Testis (tissue), 2 donors: ENCODE measurements at regions not wholly inside any gene's neighbourhood (a gene's known extent, or its start where the extent isn't known, plus 50 kb on each side); places are given as distances from the start of the nearest gene placed in this dataset.

Source experiments
- DNase-seq: peaks from one replicate; pipeline ENCODE4 v3.0.0-alpha.2; 2019
- H3K27ac ChIP-seq, 2 donors: fragments of 200-600 bp; sonication (generic); one replicate each; pipeline ENCODE4 v1.5.1; 2019
- H3K27me3 ChIP-seq: fragments of 200-600 bp; sonication (generic); one replicate; pipeline ENCODE4 v1.5.1; 2019
- H3K36me3 ChIP-seq: fragments of 200-600 bp; sonication (generic); one replicate; pipeline ENCODE4 v1.5.1; 2017; ENCODE audit warnings: low read depth; ENCODE audit errors: missing control alignments
- H3K4me1 ChIP-seq: fragments of 200-600 bp; sonication (generic); one replicate; pipeline ENCODE4 v1.5.1; 2019
- H3K4me3 ChIP-seq, 2 donors: fragments of 200-600 bp; sonication (generic); one replicate each; pipeline ENCODE4 v1.5.1; 2017 to 2019
- H3K9me3 ChIP-seq: fragments of 200-600 bp; sonication (generic); one replicate; pipeline ENCODE4 v1.5.1; 2017
- POLR2A ChIP-seq: fragments of 450-650 bp; IDR thresholded peaks from one replicate; pipeline ENCODE4 v1.6.1; 2017; ENCODE audit warnings: antibody characterized with exemption, mild to moderate bottlenecking, moderate library complexity
- WGBS, 2 donors: methylation state at CpG; one replicate each; pipeline ENCODE4 v1.1.5; 2018; 5-methylcytosine and 5-hydroxymethylcytosine counted together
- intact Hi-C: fragments of 100-400 bp; cut with DNase I; formaldehyde crosslinking; loops from one replicate; pipeline ENCODE4 v1.15.1; 2023; ENCODE audit warnings: low total_unique reads
- TF ChIP-seq, protein P1 (sequence below), 3 experiments: fragments of 450-650 bp in 2 of 3; fragments of 200-600 bp in 1 of 3; sonication (generic) in 1 of 3; IDR thresholded peaks; one replicate each; pipeline ENCODE4 v1.5.1; 2016 to 2019; ENCODE audit warnings: antibody characterized with exemption in 3 of 3, mild to moderate bottlenecking in 2 of 3, moderate library complexity in 1 of 3

DNA sequence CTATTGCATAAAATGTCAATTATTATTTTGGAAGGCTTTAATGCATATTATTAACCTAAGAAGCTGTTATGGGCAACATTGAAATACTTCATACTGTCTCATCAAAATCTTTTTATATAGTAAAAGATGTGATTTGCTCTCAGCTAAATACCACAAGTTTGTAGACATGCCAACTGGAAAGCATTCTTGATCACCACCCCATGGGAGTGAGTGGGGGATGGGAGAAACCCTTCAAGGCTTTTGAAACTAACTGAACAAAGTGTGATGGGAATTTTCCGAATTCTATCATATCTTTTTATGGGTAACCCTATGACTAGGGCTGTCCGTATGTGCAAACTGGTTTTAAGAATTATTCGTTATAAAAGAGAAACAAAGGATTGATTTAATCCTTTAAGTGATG is 377.3 kb upstream of the JAG1 start:
- 79 to 85% methylated on average over 3 of the region's 3 CpGs for WGBS, 2 donors
- H3K27me3 ChIP-seq = no peaks in the 10 kb centered on the region
- intact Hi-C loops = no loop called here
- no peaks in the 10 kb centered on the region for H3K36me3 ChIP-seq
- no peaks in the 10 kb centered on the region for H3K9me3 ChIP-seq
- no peak for TF ChIP-seq POLR2A
- TF ChIP-seq, protein P1, sequence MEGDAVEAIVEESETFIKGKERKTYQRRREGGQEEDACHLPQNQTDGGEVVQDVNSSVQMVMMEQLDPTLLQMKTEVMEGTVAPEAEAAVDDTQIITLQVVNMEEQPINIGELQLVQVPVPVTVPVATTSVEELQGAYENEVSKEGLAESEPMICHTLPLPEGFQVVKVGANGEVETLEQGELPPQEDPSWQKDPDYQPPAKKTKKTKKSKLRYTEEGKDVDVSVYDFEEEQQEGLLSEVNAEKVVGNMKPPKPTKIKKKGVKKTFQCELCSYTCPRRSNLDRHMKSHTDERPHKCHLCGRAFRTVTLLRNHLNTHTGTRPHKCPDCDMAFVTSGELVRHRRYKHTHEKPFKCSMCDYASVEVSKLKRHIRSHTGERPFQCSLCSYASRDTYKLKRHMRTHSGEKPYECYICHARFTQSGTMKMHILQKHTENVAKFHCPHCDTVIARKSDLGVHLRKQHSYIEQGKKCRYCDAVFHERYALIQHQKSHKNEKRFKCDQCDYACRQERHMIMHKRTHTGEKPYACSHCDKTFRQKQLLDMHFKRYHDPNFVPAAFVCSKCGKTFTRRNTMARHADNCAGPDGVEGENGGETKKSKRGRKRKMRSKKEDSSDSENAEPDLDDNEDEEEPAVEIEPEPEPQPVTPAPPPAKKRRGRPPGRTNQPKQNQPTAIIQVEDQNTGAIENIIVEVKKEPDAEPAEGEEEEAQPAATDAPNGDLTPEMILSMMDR (IDR thresholded peaks at IDR 0.05) = no peak
- no peak overlapping the region for H3K27ac ChIP-seq
- no peaks in the 10 kb centered on the region for H3K4me1 ChIP-seq
- no peak for DNase-seq
- no peak overlapping the region for H3K4me3 ChIP-seq

DNA sequence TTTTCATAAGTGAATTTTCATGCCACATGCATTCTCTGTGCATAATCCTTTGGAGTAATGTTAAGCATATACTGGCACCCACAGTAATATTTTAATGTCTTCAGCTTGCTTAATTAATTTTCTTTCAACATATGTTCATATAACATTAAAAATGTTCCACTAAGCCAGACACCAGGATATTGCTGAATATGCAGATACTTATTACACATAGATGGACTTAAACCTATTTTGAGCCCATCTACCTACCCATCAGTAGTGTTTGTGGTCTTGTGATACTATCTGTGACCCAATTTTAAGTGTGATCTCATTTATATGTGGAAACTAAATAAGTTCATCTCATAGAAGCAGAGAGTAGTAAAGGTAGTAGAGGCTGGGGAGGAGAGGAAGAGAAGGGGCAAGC is 379.5 kb upstream of the JAG1 start:
- H3K4me1 ChIP-seq = no peaks in the 10 kb centered on the region
- H3K27me3 ChIP-seq = no peaks in the 10 kb centered on the region
- TF ChIP-seq, protein P1 (IDR thresholded peaks at IDR 0.05) = no peak
- no peak for TF ChIP-seq POLR2A
- no peaks in the 10 kb centered on the region for H3K9me3 ChIP-seq
- no peak overlapping the region for H3K27ac ChIP-seq
- H3K4me3 ChIP-seq = no peak overlapping the region
- no peak for DNase-seq
- intact Hi-C loops = no loop called here
- no peaks in the 10 kb centered on the region for H3K36me3 ChIP-seq

DNA sequence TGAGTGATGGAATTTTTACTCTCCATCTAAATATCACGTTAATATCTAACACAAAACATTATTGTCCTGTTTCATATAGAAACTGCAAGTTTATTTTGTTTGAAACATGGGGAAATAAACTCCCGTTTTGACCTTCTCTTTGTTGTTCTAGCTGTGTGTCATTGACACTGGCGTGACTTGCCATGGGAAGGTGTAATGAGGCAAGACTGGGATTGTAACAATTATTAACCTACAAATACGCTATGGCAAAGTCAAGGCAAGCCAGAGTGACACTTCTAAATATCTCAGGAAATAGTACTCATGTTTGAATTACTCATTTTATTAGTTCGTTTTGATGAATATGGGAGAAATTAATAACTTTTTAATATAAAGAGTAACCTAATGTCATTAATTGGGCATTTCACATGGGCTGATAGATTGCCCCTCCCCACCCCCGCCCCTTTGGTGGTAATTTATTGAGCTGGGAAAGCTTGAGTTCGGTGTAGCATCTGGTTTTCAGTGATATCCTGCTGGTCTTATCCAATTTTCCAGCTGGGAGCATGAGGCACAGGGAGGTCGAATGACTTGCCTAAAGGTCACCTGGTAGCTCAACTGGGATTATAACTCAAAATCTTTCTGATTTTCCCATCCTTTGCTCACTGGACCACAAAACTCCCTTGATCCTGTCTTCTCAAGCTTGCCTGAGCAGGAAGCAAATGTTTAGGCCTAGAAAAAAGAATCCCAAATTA is 380.6 kb upstream of the JAG1 start:
- WGBS, 2 donors = 84 to 86% methylated on average over 8 of the region's 8 CpGs
- intact Hi-C loops = no loop called here
- H3K9me3 ChIP-seq = no peaks in the 10 kb centered on the region
- H3K27ac ChIP-seq = no peak overlapping the region
- H3K36me3 ChIP-seq = no peaks in the 10 kb centered on the region
- no peak for TF ChIP-seq POLR2A
- TF ChIP-seq, protein P1 (IDR thresholded peaks at IDR 0.05) = no peak
- H3K4me1 ChIP-seq = no peaks in the 10 kb centered on the region
- H3K27me3 ChIP-seq = no peaks in the 10 kb centered on the region
- no peak for DNase-seq
- no peak overlapping the region for H3K4me3 ChIP-seq

DNA sequence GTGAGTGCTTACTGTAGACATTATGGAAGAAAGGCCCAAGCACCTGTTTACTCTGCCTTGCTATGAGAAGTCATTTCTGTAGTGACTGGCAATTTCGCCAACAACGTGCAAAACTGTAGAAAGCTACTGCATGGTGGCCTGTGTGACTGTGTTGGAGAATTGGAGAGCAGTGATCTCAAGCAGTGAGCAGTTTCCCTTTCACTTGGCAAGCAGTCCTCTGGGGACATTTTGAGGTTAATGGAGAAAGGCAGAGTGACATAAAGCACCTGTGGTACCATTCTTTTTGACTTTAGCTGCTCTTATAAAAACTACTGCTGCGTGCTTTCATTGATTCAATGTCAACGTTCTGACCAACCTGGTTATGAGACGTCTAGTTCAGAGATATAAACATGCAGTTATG is 382.6 kb upstream of the JAG1 start:
- WGBS, 2 donors = 86 to 89% methylated on average over 5 of the region's 5 CpGs
- TF ChIP-seq POLR2A = no peak
- TF ChIP-seq, protein P1 (IDR thresholded peaks at IDR 0.05) = no peak
- intact Hi-C loops = no loop called here
- H3K4me1 ChIP-seq = no peaks in the 10 kb centered on the region
- H3K9me3 ChIP-seq = no peaks in the 10 kb centered on the region
- no peak for DNase-seq
- no peaks in the 10 kb centered on the region for H3K27me3 ChIP-seq
- H3K27ac ChIP-seq = no peak overlapping the region
- H3K4me3 ChIP-seq = no peak overlapping the region
- H3K36me3 ChIP-seq = no peaks in the 10 kb centered on the region

DNA sequence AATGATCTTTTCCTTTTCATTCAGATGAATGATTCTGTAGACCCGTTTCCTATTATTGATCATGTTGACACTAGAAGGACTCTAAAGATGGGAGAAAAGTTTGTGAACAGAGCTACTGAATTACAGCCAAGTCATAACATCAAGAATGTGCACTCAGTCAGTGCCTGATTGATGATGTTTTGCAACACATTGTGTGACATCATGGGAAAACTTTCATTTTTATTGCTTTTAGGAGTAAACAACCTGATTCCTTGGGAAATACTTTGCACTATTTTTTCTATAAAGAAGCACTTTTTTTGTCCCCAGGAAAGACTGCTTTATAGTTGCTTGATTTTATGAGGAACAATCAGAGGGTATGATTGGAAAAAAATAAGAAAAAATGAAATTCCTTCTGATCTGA is 383.8 kb upstream of the JAG1 start:
- Histone ChIP-seq H3K27ac (no peak overlapping the region), H3K9me3 (no peaks in the 10 kb centered on the region), H3K4me1 (no peaks in the 10 kb centered on the region), H3K27me3 (no peaks in the 10 kb centered on the region), H3K36me3 (no peaks in the 10 kb centered on the region), H3K4me3 (no peak overlapping the region)
- intact Hi-C loops = no loop called here
- TF ChIP-seq, protein P1 (IDR thresholded peaks at IDR 0.05) = no peak
- TF ChIP-seq POLR2A = no peak
- DNase-seq = no peak
- WGBS, 2 donors = 81 to 85% methylated on average over 1 of the region's 1 CpG
